ENCODE measurements at regions not wholly inside any gene's neighbourhood (a gene's known extent, or its start where the extent isn't known, plus 50 kb on each side); places are given as distances from the start of the nearest gene placed in this dataset.

DNA sequence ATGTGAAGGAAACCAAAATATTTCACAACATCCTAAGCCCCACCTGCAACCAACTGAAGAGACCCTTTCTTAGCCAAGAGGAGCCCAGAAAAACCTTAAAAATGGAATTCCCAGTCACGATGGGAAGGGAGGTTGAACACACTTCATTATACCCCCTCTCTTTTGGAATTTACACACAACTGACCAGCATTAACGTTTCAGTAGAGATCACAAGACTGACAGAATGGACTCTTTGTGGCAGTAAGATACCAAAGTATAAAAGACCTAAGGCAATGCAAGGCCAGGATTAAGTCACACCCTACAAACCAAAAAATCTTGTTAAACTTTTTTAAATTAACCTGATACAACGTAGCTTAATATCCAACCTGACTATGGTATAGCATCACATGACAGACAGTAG, 190.9 kb downstream of the OTOR start:
- intact Hi-C loops (cut with micrococcal nuclease; ENCODE audit: unreplicated experiment) = no loop called here
- no peak overlapping the region for H2AFZ ChIP-seq (ENCODE audit: control insufficient read depth, low read depth, low read length)
- TF ChIP-seq NR2C2 (IDR thresholded peaks at IDR 0.05; ENCODE audit: borderline replicate concordance, control insufficient read depth, insufficient read length, low read depth) = no peak
- TF ChIP-seq, protein P1, sequence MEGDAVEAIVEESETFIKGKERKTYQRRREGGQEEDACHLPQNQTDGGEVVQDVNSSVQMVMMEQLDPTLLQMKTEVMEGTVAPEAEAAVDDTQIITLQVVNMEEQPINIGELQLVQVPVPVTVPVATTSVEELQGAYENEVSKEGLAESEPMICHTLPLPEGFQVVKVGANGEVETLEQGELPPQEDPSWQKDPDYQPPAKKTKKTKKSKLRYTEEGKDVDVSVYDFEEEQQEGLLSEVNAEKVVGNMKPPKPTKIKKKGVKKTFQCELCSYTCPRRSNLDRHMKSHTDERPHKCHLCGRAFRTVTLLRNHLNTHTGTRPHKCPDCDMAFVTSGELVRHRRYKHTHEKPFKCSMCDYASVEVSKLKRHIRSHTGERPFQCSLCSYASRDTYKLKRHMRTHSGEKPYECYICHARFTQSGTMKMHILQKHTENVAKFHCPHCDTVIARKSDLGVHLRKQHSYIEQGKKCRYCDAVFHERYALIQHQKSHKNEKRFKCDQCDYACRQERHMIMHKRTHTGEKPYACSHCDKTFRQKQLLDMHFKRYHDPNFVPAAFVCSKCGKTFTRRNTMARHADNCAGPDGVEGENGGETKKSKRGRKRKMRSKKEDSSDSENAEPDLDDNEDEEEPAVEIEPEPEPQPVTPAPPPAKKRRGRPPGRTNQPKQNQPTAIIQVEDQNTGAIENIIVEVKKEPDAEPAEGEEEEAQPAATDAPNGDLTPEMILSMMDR (IDR thresholded peaks at IDR 0.05 in 2 of 3, conservative IDR thresholded peaks at IDR 0.05 in 1 of 3; ENCODE audit: control insufficient read depth in 2 of 3, extremely low read depth in 1 of 3, insufficient read depth in 1 of 3, low read depth in 3 of 3, low read length in 3 of 3) = no peak
- TF ChIP-seq TAF1 (IDR thresholded peaks at IDR 0.05; ENCODE audit: borderline replicate concordance, low read depth, low read length) = no peak
- no peak for TF ChIP-seq KLF5 (IDR thresholded peaks at IDR 0.05; ENCODE audit: partially characterized antibody)
- no peak for TF ChIP-seq BMI1 (IDR thresholded peaks at IDR 0.05; ENCODE audit: borderline replicate concordance)
- TF ChIP-seq, protein P2, sequence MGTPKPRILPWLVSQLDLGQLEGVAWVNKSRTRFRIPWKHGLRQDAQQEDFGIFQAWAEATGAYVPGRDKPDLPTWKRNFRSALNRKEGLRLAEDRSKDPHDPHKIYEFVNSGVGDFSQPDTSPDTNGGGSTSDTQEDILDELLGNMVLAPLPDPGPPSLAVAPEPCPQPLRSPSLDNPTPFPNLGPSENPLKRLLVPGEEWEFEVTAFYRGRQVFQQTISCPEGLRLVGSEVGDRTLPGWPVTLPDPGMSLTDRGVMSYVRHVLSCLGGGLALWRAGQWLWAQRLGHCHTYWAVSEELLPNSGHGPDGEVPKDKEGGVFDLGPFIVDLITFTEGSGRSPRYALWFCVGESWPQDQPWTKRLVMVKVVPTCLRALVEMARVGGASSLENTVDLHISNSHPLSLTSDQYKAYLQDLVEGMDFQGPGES (IDR thresholded peaks at IDR 0.05) = no peak
- no peak for TF ChIP-seq MTA2 (IDR thresholded peaks at IDR 0.05; ENCODE audit: low read depth)
- TF ChIP-seq, protein P3, sequence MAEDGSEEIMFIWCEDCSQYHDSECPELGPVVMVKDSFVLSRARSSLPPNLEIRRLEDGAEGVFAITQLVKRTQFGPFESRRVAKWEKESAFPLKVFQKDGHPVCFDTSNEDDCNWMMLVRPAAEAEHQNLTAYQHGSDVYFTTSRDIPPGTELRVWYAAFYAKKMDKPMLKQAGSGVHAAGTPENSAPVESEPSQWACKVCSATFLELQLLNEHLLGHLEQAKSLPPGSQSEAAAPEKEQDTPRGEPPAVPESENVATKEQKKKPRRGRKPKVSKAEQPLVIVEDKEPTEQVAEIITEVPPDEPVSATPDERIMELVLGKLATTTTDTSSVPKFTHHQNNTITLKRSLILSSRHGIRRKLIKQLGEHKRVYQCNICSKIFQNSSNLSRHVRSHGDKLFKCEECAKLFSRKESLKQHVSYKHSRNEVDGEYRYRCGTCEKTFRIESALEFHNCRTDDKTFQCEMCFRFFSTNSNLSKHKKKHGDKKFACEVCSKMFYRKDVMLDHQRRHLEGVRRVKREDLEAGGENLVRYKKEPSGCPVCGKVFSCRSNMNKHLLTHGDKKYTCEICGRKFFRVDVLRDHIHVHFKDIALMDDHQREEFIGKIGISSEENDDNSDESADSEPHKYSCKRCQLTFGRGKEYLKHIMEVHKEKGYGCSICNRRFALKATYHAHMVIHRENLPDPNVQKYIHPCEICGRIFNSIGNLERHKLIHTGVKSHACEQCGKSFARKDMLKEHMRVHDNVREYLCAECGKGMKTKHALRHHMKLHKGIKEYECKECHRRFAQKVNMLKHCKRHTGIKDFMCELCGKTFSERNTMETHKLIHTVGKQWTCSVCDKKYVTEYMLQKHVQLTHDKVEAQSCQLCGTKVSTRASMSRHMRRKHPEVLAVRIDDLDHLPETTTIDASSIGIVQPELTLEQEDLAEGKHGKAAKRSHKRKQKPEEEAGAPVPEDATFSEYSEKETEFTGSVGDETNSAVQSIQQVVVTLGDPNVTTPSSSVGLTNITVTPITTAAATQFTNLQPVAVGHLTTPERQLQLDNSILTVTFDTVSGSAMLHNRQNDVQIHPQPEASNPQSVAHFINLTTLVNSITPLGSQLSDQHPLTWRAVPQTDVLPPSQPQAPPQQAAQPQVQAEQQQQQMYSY (CRISPR knock-in tag; IDR thresholded peaks at IDR 0.05) = no peak
- TF ChIP-seq, protein P4, sequence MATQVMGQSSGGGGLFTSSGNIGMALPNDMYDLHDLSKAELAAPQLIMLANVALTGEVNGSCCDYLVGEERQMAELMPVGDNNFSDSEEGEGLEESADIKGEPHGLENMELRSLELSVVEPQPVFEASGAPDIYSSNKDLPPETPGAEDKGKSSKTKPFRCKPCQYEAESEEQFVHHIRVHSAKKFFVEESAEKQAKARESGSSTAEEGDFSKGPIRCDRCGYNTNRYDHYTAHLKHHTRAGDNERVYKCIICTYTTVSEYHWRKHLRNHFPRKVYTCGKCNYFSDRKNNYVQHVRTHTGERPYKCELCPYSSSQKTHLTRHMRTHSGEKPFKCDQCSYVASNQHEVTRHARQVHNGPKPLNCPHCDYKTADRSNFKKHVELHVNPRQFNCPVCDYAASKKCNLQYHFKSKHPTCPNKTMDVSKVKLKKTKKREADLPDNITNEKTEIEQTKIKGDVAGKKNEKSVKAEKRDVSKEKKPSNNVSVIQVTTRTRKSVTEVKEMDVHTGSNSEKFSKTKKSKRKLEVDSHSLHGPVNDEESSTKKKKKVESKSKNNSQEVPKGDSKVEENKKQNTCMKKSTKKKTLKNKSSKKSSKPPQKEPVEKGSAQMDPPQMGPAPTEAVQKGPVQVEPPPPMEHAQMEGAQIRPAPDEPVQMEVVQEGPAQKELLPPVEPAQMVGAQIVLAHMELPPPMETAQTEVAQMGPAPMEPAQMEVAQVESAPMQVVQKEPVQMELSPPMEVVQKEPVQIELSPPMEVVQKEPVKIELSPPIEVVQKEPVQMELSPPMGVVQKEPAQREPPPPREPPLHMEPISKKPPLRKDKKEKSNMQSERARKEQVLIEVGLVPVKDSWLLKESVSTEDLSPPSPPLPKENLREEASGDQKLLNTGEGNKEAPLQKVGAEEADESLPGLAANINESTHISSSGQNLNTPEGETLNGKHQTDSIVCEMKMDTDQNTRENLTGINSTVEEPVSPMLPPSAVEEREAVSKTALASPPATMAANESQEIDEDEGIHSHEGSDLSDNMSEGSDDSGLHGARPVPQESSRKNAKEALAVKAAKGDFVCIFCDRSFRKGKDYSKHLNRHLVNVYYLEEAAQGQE (IDR thresholded peaks at IDR 0.05; ENCODE audit: low read depth, low read length) = no peak
- no peak for TF ChIP-seq CREB1 (IDR thresholded peaks at IDR 0.05; ENCODE audit: low read depth)
- no peak for TF ChIP-seq HCFC1 (IDR thresholded peaks at IDR 0.05; ENCODE audit: low read length)
- no peak for TF ChIP-seq TCF12 (IDR thresholded peaks at IDR 0.05; ENCODE audit: low read depth, low read length)
- TF ChIP-seq SMC3 (IDR thresholded peaks at IDR 0.05; ENCODE audit: borderline replicate concordance, low read length) = no peak
- no peak for TF ChIP-seq STAT3 (IDR thresholded peaks at IDR 0.05; ENCODE audit: low read depth, low read length)
- no peak for TF ChIP-seq YY1 (IDR thresholded peaks at IDR 0.05; ENCODE audit: low read depth, low read length)
- no peak for TF ChIP-seq SMAD5 (IDR thresholded peaks at IDR 0.05; ENCODE audit: low read depth)

More for the DNA sequence above, 190.9 kb downstream of the OTOR start:
- H3K27ac ChIP-seq (ENCODE audit: control insufficient read depth, insufficient read depth) = no peak overlapping the region
- no peak overlapping the region for H3K4me2 ChIP-seq (ENCODE audit: control insufficient read depth, insufficient read depth)
- RAD21 ChIA-PET (ENCODE audit: unreplicated experiment) = no interaction called here
- no peaks in the 10 kb centered on the region for H3K79me2 ChIP-seq (ENCODE audit: control insufficient read depth, insufficient read depth, low read length)
- H4K20me1 ChIP-seq (ENCODE audit: control insufficient read depth, insufficient read depth) = no peaks in the 10 kb centered on the region
- H3K4me1 ChIP-seq (ENCODE audit: control insufficient read depth, insufficient read depth, low read length) = no peaks in the 10 kb centered on the region
- FAIRE-seq (no peak), ATAC-seq (no peak), DNase-seq (ENCODE audit: low read depth, low spot score) (no peak)
- CTCF ChIA-PET = no interaction called here
- 0% methylated on average over 3 of the region's 3 CpGs for WGBS (ENCODE audit: insufficient coverage, insufficient replicate concordance, low lambda C conversion rate, missing lambda C conversion rate)
- SMC1A ChIA-PET (ENCODE audit: uncharacterized antibody, unreplicated experiment) = no interaction called here
- no peak overlapping the region for H3K4me3 ChIP-seq
- H3K9ac ChIP-seq (ENCODE audit: control insufficient read depth, insufficient read depth, low read length) = no peak overlapping the region
- no peaks in the 10 kb centered on the region for H3K27me3 ChIP-seq (replicated peaks in 1 of 2; ENCODE audit: control insufficient read depth in 2 of 2, insufficient read depth in 2 of 2, low read length in 1 of 2)
- in situ Hi-C loops (cut with MboI) = loop anchor here (5.0 kb wide), 1 partner anchor 48 kb away; no protein-coding TSS in a partner anchor
- BruUV-seq (replicated peaks) = no TSS peak
- H3K9me3 ChIP-seq (replicated peaks; ENCODE audit: control insufficient read depth, insufficient read depth, low read length) = no peaks in the 10 kb centered on the region
- POLR2A ChIA-PET = no interaction called here
- H3K36me3 ChIP-seq (ENCODE audit: control insufficient read depth in 2 of 2, insufficient read depth in 2 of 2, low read length in 1 of 2) = no peaks in the 10 kb centered on the region
